HEK293 (cell line): ENCODE measurements at regions not wholly inside any gene's neighbourhood (a gene's known extent, or its start where the extent isn't known, plus 50 kb on each side); places are given as distances from the start of the nearest gene placed in this dataset.

ENCODE experiments used
- CTCF ChIP-seq: fragments of 450-650 bp; formaldehyde crosslinking; IDR thresholded peaks from 2 replicates; pipeline ENCODE4 v1.5.1; 2016; ENCODE audit warnings: missing biosample characterization, missing genetic modification characterization
- HIC1 ChIP-seq: fragments of 450-650 bp; formaldehyde crosslinking; IDR thresholded peaks from 2 replicates; pipeline ENCODE4 v1.5.1; 2016; ENCODE audit warnings: missing biosample characterization, missing genetic modification characterization
- MZF1 ChIP-seq: fragments of 450-650 bp; formaldehyde crosslinking; IDR thresholded peaks from 2 replicates; pipeline ENCODE4 v1.5.1; 2017; ENCODE audit warnings: missing biosample characterization, missing genetic modification characterization, borderline replicate concordance
- OSR2 ChIP-seq: fragments of 450-650 bp; formaldehyde crosslinking; IDR thresholded peaks from 2 replicates; pipeline ENCODE4 v1.5.1; 2016; ENCODE audit warnings: missing biosample characterization, missing genetic modification characterization
- PATZ1 ChIP-seq: fragments of 450-650 bp; formaldehyde crosslinking; IDR thresholded peaks from 2 replicates; pipeline ENCODE4 v1.5.1; 2016; ENCODE audit warnings: missing biosample characterization, missing genetic modification characterization
- PBX3 ChIP-seq: sonication (generic); formaldehyde crosslinking; IDR thresholded peaks from 2 replicates; pipeline ENCODE4 v1.8.1; 2022; ENCODE audit warnings: mild to moderate bottlenecking, moderate library complexity, missing genetic modification reagents
- PRDM1 ChIP-seq: fragments of 450-650 bp; formaldehyde crosslinking; IDR thresholded peaks from 2 replicates; pipeline ENCODE4; 2016; ENCODE audit warnings: missing biosample characterization, missing genetic modification characterization
- WT1 ChIP-seq: fragments of 450-650 bp; formaldehyde crosslinking; IDR thresholded peaks from 2 replicates; pipeline ENCODE4 v1.5.1; 2016; ENCODE audit warnings: missing biosample characterization, missing genetic modification characterization
- ZBTB11 ChIP-seq: fragments of 450-650 bp; formaldehyde crosslinking; conservative IDR thresholded peaks from 2 replicates; pipeline ENCODE4 v1.5.1; 2016; ENCODE audit warnings: low read depth, missing biosample characterization, missing genetic modification characterization
- ZBTB17 ChIP-seq: fragments of 450-650 bp; formaldehyde crosslinking; IDR thresholded peaks from 2 replicates; pipeline ENCODE4 v1.5.1; 2016; ENCODE audit warnings: missing biosample characterization, missing genetic modification characterization
- ZNF2 ChIP-seq: fragments of 450-650 bp; formaldehyde crosslinking; IDR thresholded peaks from 2 replicates; pipeline ENCODE4 v1.5.1; 2016; ENCODE audit warnings: missing biosample characterization, missing genetic modification characterization
- ZNF354C ChIP-seq: fragments of 450-650 bp; formaldehyde crosslinking; IDR thresholded peaks from 2 replicates; pipeline ENCODE4 v1.5.1; 2016; ENCODE audit warnings: missing biosample characterization, missing genetic modification characterization, low read depth, borderline replicate concordance
- ZNF513 ChIP-seq: fragments of 450-650 bp; IDR thresholded peaks from 2 replicates; pipeline ENCODE4 v1.5.1; 2018; ENCODE audit warnings: missing biosample characterization, missing genetic modification characterization
- ZNF521 ChIP-seq: fragments of 450-650 bp; formaldehyde crosslinking; IDR thresholded peaks from 2 replicates; pipeline ENCODE4 v1.5.1; 2017; ENCODE audit warnings: missing biosample characterization, mild to moderate bottlenecking, missing genetic modification characterization

- TF ChIP-seq ZBTB11 (tag by site-specific recombination), result no peak
- peak; percentile 55 for TF ChIP-seq PRDM1
- TF ChIP-seq PBX3 (CRISPR knock-in tag), result no peak
- no peak for TF ChIP-seq HIC1 (tag by site-specific recombination)
- no peak for TF ChIP-seq OSR2
- TF ChIP-seq ZNF513 (tag by site-specific recombination), result 0 out of 2 replicates have a peak, but pooled peaks have one; percentile 45
- TF ChIP-seq MZF1, result 0 out of 2 replicates have a peak, but pooled peaks have one; percentile 45
- TF ChIP-seq ZNF354C (tag by site-specific recombination), result no peak
- TF ChIP-seq PATZ1 (tag by site-specific recombination), result no peak
- TF ChIP-seq ZNF2 (tag by site-specific recombination), result no peak
- no peak for TF ChIP-seq ZNF521 (tag by site-specific recombination)
- TF ChIP-seq CTCF (tag by site-specific recombination), result no peak
- peak; percentile 71 for TF ChIP-seq ZBTB17
- TF ChIP-seq WT1 (tag by site-specific recombination), result no peak
Measured at GRCh38 chr14:22432348-22432976, 156.6 kb downstream of the DAD1 start (continued).
